Left forelimb (tissue), 1 donor: ENCODE measurements at regions not wholly inside any gene's neighbourhood (a gene's known extent, or its start where the extent isn't known, plus 50 kb on each side); places are given as distances from the start of the nearest gene placed in this dataset.
"Not testable (repeated sequence)": the region's sequence is repeated elsewhere in the genome, so short reads cannot be mapped to it uniquely, and the experiment has no call there.

Experiments
- DNase-seq: peaks from one replicate; pipeline ENCODE4 v3.0.0-alpha.2; 2018; ENCODE audit warnings: low spot score

- no peak for DNase-seq
These were observed 1476.7 kb upstream of the CDH8 start for GRCh38 chr16:63512910-63513309.

- DNase-seq = no peak
These were observed 1461.2 kb upstream of the CDH8 start for GRCh38 chr16:63497408-63497807.

DNA sequence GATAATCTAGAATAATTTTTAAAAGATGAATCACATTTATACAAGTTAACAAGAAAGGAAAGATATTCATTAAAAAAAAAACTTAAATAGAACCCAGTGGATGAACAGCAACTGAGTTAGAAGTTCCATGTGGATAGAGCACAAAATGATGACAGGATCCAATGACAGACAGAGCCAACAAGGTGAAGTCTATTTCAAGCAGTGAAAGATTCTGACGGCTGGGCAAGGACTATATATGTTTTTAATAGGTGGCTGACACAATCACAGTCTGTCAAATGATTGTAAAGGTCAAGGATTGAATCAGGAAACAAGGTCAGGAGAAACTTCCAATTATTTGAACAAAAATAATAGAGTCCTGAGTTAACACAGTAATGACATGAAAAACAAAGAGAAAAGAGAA, 1460.0 kb upstream of the CDH8 start:
- DNase-seq = no peak

DNA sequence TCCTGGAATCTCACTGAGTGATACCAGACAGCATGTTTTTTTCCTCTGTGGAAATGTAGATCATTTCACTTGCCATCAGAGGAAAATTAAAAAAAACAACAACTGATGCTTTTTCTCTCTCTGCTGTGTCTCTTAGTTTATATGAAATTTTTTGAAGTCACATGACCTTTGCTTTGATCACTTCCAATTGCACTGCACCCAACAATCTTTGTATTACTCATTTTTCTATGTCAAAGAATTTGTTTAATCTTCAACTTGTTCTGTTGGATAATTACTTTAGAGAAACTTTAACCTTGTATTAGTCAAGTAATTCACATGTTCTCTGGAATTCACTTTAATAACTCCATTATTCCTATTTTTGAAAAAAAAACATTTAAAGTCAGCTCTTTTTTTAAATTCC, 1452.7 kb upstream of the CDH8 start:
- DNase-seq = no peak

DNA sequence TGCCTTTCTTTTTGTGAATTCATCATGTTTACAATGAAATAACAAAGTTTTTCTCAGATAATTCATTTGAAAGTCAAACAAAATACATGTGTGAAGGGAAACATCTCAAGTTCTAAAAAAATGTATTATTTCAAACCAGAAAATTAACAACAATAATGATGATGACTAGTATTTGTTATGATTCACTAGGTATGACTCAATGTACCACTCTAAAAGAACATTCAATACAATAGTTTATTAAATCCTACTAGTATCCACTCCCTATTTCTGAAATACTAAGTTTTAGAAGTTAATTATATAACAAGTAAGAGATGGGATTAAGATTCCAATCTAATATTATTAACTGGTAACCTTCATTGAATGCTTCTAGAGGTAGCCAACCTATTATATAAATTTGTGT, 1444.8 kb upstream of the CDH8 start:
- DNase-seq = no peak

DNA sequence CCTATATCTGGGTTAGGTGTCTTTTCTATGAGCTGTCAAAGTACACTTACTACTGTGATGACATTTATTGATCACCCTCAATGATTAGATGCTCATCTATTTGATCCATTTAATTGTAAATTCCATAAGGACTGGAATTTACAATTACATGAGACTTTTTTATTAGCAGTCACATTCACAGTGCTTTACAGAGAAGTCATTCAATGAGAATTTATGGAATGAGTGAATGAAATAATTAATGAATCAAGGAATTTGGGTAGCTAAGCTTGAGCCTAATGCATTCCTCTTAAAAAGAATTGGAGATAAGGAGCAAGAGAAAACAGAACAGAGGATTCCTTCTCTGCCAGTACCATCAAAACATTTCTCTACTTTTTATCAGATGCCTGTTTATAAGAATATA, 1437.5 kb upstream of the CDH8 start:
- no peak for DNase-seq

GRCh38 chr16:63467513-63467912, 1431.3 kb upstream of the CDH8 start:
- no peak for DNase-seq

DNA sequence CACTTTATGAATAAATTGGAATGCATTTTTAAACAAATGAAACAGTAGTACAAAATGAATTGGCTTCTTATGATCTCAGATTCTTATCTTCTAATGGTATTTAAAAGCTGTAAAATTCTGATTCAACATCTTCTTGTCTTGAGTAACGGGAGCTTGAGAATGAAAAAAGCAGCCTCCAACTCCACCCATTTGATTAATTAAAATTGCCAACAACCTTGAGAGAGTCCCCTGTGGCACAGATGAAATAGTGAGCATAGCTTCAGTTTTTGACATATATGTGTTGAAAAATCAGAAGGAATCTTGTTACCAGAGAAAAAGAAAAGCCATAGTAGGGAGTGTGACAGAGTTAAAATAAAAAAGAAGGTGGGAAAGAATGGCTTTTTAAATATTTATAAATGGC, 1426.1 kb upstream of the CDH8 start:
- DNase-seq = no peak

GRCh38 chr16:63461248-63461841, 1425.1 kb upstream of the CDH8 start:
- no peak for DNase-seq

- DNase-seq = no peak
These were observed 1422.6 kb upstream of the CDH8 start for GRCh38 chr16:63458846-63459245.

GRCh38 chr16:63457869-63458268, 1421.6 kb upstream of the CDH8 start:
- no peak for DNase-seq

DNA sequence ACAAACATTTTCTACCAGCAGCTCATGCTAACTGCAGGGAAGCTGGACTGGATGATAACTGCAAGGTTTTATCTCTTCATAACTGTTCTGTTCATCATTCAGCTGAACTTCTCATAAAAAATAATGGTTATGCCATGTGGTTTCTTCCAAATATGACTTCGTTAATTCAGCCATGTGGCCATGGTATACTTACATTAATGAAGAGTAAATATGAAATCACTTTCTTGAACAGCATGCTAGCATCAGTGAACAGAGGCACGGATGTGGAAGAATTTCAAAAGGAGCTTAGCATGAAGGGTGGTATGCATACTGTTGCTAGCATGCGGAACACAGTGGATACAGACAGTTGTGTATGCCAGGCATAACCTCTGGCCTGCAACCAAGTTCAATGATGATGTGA, 1417.0 kb upstream of the CDH8 start:
- DNase-seq = no peak

GRCh38 chr16:63447121-63447520, 1410.9 kb upstream of the CDH8 start:
- no peak for DNase-seq

- DNase-seq = no peak
These were observed 1406.0 kb upstream of the CDH8 start for GRCh38 chr16:63442246-63442645.

DNA sequence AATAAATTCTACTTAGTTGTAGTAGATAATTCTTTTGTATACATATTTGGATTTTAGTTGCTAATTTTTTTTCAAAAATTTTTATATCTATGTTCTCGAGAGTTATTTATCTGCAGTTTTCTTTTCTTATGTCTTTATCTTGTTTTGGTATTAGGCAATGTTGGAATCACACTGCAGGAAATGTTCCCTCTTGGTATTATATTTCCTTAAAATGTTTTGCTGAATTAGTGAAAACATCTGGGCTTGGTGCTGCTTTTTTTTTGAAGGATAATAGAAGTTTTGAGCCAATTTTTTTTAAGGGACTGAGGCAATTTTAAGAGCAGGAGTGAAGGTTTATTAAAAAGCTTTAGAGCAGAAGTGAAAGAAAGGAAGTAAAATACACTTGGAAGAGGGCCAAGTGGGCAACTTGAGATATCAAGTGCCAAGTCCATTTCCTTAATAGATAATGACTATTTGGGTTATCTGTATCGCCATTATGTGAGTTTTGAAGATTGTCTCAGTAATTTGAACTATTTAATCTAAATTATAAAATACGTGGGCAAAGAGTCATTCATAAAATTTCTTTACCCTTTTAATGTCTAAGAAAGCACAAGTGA, 1390.1 kb upstream of the CDH8 start:
- no peak for DNase-seq

GRCh38 chr16:63422715-63423114, 1386.5 kb upstream of the CDH8 start:
- DNase-seq = no peak

GRCh38 chr16:63416712-63417111, 1380.5 kb upstream of the CDH8 start:
- DNase-seq = no peak

DNA sequence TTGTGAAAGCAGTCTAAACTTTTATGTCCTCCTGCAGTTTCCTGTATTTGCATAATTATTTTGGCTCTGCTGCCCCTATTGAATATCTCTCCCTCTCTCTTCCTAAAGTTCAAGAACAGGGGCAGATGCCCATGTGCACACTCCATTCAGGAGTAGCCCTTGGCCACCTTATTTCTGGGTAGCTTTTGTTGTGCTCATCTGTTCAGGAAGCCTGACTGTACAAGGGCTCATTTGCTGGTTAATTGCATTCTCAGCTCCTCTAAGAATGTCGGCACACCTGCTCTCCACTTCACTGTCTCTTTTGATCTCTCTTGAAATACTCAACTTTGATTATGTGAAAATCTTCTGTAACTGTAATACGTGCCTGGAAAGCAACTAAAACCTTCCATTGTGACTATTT, 1378.8 kb upstream of the CDH8 start:
- DNase-seq = no peak

DNA sequence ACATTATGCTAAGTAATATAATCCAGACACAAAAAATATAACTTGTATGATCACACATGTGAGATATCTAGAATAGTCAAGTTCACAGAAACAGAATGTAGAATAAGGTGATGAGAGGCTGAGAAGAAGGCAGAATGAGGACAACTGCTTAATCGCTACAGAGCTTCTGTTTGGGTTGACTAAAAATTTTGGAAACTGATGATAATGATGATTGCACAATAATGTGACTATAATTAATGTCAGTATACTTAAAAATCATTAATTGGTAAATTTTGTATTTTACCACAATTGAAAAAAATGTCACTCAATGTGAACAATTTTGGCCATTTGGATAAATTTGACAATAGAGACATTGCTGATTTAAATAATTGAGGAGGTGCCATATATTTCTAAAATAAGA, 1374.4 kb upstream of the CDH8 start:
- no peak for DNase-seq

DNA sequence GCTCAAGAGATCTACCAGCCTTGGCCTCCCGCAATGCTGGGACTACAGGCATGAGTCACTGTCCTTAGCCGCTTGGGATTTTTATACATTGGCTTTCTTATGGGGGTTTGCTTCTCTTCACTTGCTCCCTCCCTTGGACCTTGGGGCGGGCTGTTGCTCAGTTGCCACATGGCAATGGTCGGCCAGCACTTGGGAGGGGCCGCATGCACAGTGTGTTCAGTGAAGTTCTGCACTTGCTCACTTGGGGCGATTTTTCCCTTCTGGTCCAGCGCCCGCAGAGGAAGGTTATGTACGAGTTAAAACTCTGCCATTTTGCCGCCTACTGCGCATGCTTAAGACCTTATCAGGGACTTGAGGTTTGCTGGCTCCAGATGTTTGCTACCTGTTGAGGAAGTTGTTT, 1367.6 kb upstream of the CDH8 start:
- no peak for DNase-seq

- DNase-seq = not testable (repeated sequence)
These were observed 1352.0 kb upstream of the CDH8 start for GRCh38 chr16:63388277-63388676.

DNA sequence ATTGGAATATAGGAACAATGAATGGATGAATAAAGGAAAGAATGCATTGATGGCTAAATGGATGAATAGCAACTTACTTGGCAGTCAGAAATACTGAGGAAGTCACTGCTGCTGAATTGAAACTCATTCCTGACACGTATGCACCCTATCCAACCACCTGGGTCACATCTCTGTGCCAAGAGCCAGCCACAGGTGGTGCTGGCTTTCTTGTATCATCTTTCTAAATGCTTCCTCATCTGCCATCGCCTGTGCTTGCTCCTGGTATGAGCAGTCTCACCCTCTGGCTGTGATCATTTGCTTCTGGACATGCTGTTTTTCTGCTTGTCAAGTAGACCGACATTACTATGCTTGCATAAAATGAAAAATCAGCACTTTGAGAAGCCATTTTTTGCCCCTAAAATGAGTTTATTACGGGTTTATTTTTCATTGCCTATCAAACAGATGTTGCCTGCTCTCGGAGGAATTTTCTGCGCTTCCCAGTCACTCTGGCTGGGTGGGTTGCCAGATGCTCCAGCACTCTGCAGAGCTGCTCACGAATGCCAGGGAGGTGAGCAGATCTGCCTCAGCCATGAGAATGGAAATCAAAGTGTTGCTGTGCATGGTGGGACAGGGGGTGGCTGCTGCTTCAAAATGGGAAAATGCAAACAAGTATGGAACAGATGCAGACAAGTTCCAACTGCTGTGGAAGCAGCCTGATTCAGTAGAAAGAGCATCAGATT, 1349.6 kb upstream of the CDH8 start:
- DNase-seq = no peak

DNA sequence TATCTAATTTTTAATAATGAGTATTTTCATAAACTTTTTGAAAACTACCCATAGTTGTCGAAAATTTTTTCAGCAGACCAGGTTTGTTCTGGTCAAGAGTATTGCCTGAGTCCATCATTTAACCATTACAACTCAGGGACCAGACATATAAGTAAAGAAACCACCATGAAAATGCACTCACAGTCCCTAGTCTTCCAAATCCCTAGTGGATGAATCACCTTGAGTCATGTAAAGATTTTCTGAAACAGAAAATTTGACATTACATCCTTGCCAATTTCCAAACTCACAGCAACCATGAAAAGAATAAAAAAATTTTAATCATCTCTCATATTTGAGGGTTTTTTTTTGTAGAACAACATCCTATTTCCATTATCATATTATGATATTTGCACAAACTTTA, 1337.5 kb upstream of the CDH8 start:
- DNase-seq = no peak

GRCh38 chr16:63372815-63373214, 1336.6 kb upstream of the CDH8 start:
- DNase-seq = no peak
